ENCODE measurements at regions not wholly inside any gene's neighbourhood (a gene's known extent, or its start where the extent isn't known, plus 50 kb on each side); places are given as distances from the start of the nearest gene placed in this dataset.

DNA sequence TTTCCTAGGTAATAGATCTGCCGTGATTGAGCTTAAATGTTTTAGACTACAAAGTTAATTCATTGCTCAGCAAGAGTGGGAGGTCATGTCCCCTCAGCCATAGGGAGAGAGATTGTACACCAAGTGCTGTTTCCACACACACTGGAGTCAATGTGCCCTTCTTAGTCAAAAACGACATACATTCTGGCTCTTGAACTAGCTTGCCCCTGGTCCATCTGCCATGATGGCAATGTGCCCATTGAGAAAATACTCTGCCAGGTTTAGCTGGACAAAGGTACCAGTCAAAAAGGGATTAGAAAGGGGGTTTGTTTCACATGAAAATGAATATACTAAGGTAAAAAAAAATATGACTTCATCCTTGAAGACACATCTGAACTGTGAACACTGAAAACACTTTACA lies 377.1 kb upstream of the ADGRL3 start:
- H3K36me3 Mint-ChIP-seq (ENCODE audit: low read depth, unreplicated experiment) = no peaks in the 10 kb centered on the region
- FAIRE-seq (no peak), DNase-seq (ENCODE audit: low read depth) (no peak)
- H3K27ac ChIP-seq (ENCODE audit: low read depth, low read length) = no peak overlapping the region
- H3K9me3 ChIP-seq (ENCODE audit: insufficient read depth, low read depth, low read length) = no peaks in the 10 kb centered on the region
- no peaks in the 10 kb centered on the region for H3K36me3 ChIP-seq (ENCODE audit: insufficient read depth, low read length)
- no peaks in the 10 kb centered on the region for H3K9me3 Mint-ChIP-seq (ENCODE audit: unreplicated experiment)
- no peak overlapping the region for H2AFZ ChIP-seq (ENCODE audit: low read depth, low read length)
- no peak for TF ChIP-seq EZH2 (IDR thresholded peaks at IDR 0.05; ENCODE audit: insufficient read depth, low read length)
- TF ChIP-seq, protein P1, sequence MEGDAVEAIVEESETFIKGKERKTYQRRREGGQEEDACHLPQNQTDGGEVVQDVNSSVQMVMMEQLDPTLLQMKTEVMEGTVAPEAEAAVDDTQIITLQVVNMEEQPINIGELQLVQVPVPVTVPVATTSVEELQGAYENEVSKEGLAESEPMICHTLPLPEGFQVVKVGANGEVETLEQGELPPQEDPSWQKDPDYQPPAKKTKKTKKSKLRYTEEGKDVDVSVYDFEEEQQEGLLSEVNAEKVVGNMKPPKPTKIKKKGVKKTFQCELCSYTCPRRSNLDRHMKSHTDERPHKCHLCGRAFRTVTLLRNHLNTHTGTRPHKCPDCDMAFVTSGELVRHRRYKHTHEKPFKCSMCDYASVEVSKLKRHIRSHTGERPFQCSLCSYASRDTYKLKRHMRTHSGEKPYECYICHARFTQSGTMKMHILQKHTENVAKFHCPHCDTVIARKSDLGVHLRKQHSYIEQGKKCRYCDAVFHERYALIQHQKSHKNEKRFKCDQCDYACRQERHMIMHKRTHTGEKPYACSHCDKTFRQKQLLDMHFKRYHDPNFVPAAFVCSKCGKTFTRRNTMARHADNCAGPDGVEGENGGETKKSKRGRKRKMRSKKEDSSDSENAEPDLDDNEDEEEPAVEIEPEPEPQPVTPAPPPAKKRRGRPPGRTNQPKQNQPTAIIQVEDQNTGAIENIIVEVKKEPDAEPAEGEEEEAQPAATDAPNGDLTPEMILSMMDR (IDR thresholded peaks at IDR 0.05; ENCODE audit: insufficient read depth, low read depth, low read length) = no peak
- no peak overlapping the region for H3K9ac ChIP-seq (ENCODE audit: low read length)
- H3K4me1 Mint-ChIP-seq (ENCODE audit: low read depth, unreplicated experiment) = no peaks in the 10 kb centered on the region
- H4K20me1 ChIP-seq (ENCODE audit: insufficient read depth, low read length) = no peaks in the 10 kb centered on the region
- H3K4me3 ChIP-seq (ENCODE audit: insufficient read depth, low read depth, low read length) = no peak overlapping the region
- no peaks in the 10 kb centered on the region for H3K27me3 ChIP-seq (ENCODE audit: insufficient read depth, low read length)
- no peak overlapping the region for H3K27ac Mint-ChIP-seq (ENCODE audit: unreplicated experiment)
- H3K4me1 ChIP-seq (ENCODE audit: insufficient read depth, low read length) = no peaks in the 10 kb centered on the region
- no peak overlapping the region for H3K4me3 Mint-ChIP-seq (ENCODE audit: unreplicated experiment)
- H3K27me3 Mint-ChIP-seq (ENCODE audit: low read depth, unreplicated experiment) = no peaks in the 10 kb centered on the region
- H3K4me2 ChIP-seq (ENCODE audit: low read length) = no peak overlapping the region
- H3K79me2 ChIP-seq (ENCODE audit: insufficient read depth, low read length) = no peaks in the 10 kb centered on the region

- H3K4me1 Mint-ChIP-seq (ENCODE audit: low read depth, unreplicated experiment) = no peaks in the 10 kb centered on the region
- no peak overlapping the region for H3K27ac Mint-ChIP-seq (ENCODE audit: unreplicated experiment)
- H3K79me2 ChIP-seq (ENCODE audit: insufficient read depth, low read length) = no peaks in the 10 kb centered on the region
- TF ChIP-seq, protein P1 (IDR thresholded peaks at IDR 0.05; ENCODE audit: insufficient read depth, low read depth, low read length) = no peak
- TF ChIP-seq EZH2 (IDR thresholded peaks at IDR 0.05; ENCODE audit: insufficient read depth, low read length) = no peak
- no peaks in the 10 kb centered on the region for H3K9me3 Mint-ChIP-seq (ENCODE audit: unreplicated experiment)
- no peak overlapping the region for H2AFZ ChIP-seq (ENCODE audit: low read depth, low read length)
- no peaks in the 10 kb centered on the region for H3K4me1 ChIP-seq (ENCODE audit: insufficient read depth, low read length)
- H3K9ac ChIP-seq (ENCODE audit: low read length) = no peak overlapping the region
- H3K9me3 ChIP-seq (ENCODE audit: insufficient read depth, low read depth, low read length) = no peaks in the 10 kb centered on the region
- FAIRE-seq = no peak
- no peaks in the 10 kb centered on the region for H3K36me3 ChIP-seq (ENCODE audit: insufficient read depth, low read length)
- H3K4me3 ChIP-seq (ENCODE audit: insufficient read depth, low read depth, low read length) = no peak overlapping the region
- H3K4me2 ChIP-seq (ENCODE audit: low read length) = no peak overlapping the region
- no peaks in the 10 kb centered on the region for H3K27me3 ChIP-seq (ENCODE audit: insufficient read depth, low read length)
- no peak overlapping the region for H3K4me3 Mint-ChIP-seq (ENCODE audit: unreplicated experiment)
- H3K27ac ChIP-seq (ENCODE audit: low read depth, low read length) = no peak overlapping the region
- H3K27me3 Mint-ChIP-seq (ENCODE audit: low read depth, unreplicated experiment) = no peaks in the 10 kb centered on the region
- DNase-seq (ENCODE audit: low read depth) = no peak
- no peaks in the 10 kb centered on the region for H4K20me1 ChIP-seq (ENCODE audit: insufficient read depth, low read length)
- H3K36me3 Mint-ChIP-seq (ENCODE audit: low read depth, unreplicated experiment) = no peaks in the 10 kb centered on the region
These were observed 360.1 kb upstream of the ADGRL3 start for GRCh38 chr4:60840020-60840419.

GRCh38 chr4:60846678-60847077 lies 353.4 kb upstream of the ADGRL3 start:
- H3K9me3 Mint-ChIP-seq (ENCODE audit: unreplicated experiment) = no peaks in the 10 kb centered on the region
- H3K27me3 Mint-ChIP-seq (ENCODE audit: low read depth, unreplicated experiment) = no peaks in the 10 kb centered on the region
- H3K4me3 ChIP-seq (ENCODE audit: insufficient read depth, low read depth, low read length) = no peak overlapping the region
- TF ChIP-seq EZH2 (IDR thresholded peaks at IDR 0.05; ENCODE audit: insufficient read depth, low read length) = no peak
- TF ChIP-seq, protein P1 (IDR thresholded peaks at IDR 0.05; ENCODE audit: insufficient read depth, low read depth, low read length) = no peak
- FAIRE-seq (no peak), DNase-seq (ENCODE audit: low read depth) (no peak)
- no peaks in the 10 kb centered on the region for H3K4me1 ChIP-seq (ENCODE audit: insufficient read depth, low read length)
- no peak overlapping the region for H3K4me3 Mint-ChIP-seq (ENCODE audit: unreplicated experiment)
- H3K4me2 ChIP-seq (ENCODE audit: low read length) = no peak overlapping the region
- H2AFZ ChIP-seq (ENCODE audit: low read depth, low read length) = no peak overlapping the region
- no peaks in the 10 kb centered on the region for H3K27me3 ChIP-seq (ENCODE audit: insufficient read depth, low read length)
- no peak overlapping the region for H3K27ac ChIP-seq (ENCODE audit: low read depth, low read length)
- H4K20me1 ChIP-seq (ENCODE audit: insufficient read depth, low read length) = no peaks in the 10 kb centered on the region
- H3K4me1 Mint-ChIP-seq (ENCODE audit: low read depth, unreplicated experiment) = no peaks in the 10 kb centered on the region
- no peaks in the 10 kb centered on the region for H3K79me2 ChIP-seq (ENCODE audit: insufficient read depth, low read length)
- no peaks in the 10 kb centered on the region for H3K36me3 Mint-ChIP-seq (ENCODE audit: low read depth, unreplicated experiment)
- no peak overlapping the region for H3K27ac Mint-ChIP-seq (ENCODE audit: unreplicated experiment)
- H3K36me3 ChIP-seq (ENCODE audit: insufficient read depth, low read length) = no peaks in the 10 kb centered on the region
- H3K9ac ChIP-seq (ENCODE audit: low read length) = no peak overlapping the region
- no peaks in the 10 kb centered on the region for H3K9me3 ChIP-seq (ENCODE audit: insufficient read depth, low read depth, low read length)

All from astrocyte (in vitro differentiated cells and primary cell).